ENCODE measurements at regions not wholly inside any gene's neighbourhood (a gene's known extent, or its start where the extent isn't known, plus 50 kb on each side); places are given as distances from the start of the nearest gene placed in this dataset.
"Not testable (repeated sequence)": the region's sequence is repeated elsewhere in the genome, so short reads cannot be mapped to it uniquely, and the experiment has no call there.

DNA sequence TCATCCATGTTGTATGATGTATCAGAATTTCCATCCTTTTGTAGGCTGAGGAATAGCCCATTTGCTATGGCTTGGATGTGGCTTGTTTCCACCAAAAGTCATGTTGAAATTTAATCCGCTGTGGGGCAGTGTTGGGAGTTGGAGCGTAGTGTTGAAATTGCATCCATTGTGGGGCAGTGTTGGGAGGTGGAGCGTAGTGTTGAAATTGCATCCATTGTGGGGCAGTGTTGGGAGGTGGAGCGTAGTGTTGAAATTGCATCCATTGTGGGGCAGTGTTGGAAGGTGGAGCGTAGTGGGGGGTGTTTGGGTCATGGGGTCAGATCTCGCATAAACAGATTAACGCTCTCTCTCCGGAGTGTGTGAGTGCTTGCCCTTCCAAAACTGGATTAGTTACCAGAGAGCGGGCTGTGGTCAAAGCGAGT is 53.9 kb upstream of the OTOS start:
- TF ChIP-seq, protein P1, sequence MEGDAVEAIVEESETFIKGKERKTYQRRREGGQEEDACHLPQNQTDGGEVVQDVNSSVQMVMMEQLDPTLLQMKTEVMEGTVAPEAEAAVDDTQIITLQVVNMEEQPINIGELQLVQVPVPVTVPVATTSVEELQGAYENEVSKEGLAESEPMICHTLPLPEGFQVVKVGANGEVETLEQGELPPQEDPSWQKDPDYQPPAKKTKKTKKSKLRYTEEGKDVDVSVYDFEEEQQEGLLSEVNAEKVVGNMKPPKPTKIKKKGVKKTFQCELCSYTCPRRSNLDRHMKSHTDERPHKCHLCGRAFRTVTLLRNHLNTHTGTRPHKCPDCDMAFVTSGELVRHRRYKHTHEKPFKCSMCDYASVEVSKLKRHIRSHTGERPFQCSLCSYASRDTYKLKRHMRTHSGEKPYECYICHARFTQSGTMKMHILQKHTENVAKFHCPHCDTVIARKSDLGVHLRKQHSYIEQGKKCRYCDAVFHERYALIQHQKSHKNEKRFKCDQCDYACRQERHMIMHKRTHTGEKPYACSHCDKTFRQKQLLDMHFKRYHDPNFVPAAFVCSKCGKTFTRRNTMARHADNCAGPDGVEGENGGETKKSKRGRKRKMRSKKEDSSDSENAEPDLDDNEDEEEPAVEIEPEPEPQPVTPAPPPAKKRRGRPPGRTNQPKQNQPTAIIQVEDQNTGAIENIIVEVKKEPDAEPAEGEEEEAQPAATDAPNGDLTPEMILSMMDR (IDR thresholded peaks at IDR 0.05), result not testable (repeated sequence)
- TF ChIP-seq POLR2A, POLR2AphosphoS5, EP300 (IDR thresholded peaks at IDR 0.05): not testable (repeated sequence)
